DOHH2 (cell line): ENCODE measurements at regions not wholly inside any gene's neighbourhood (a gene's known extent, or its start where the extent isn't known, plus 50 kb on each side); places are given as distances from the start of the nearest gene placed in this dataset.

Experiments used
- H3F3A ChIP-seq: fragments of 200-600 bp; sonication (generic), shearing (Covaris generic); 2 replicates; pipeline ENCODE4 v1.6.0; 2016; ENCODE audit warnings: antibody characterized with exemption, mild to moderate bottlenecking; ENCODE audit not compliant: control insufficient read depth, insufficient read depth
- H3K27ac ChIP-seq: fragments of 200-600 bp; sonication (generic); 2 replicates; pipeline ENCODE4 v1.5.1; 2014; ENCODE audit warnings: low read depth, mild to moderate bottlenecking, low read length, moderate library complexity
- H3K27me3 ChIP-seq: fragments of 200-600 bp; sonication (generic); 2 replicates; pipeline ENCODE4 v1.6.1; 2014; ENCODE audit warnings: mild to moderate bottlenecking, low read length, mixed read lengths; ENCODE audit not compliant: control insufficient read depth
- H3K36me3 ChIP-seq: fragments of 200-600 bp; sonication (generic); 2 replicates; pipeline ENCODE4 v1.6.1; 2014; ENCODE audit warnings: mild to moderate bottlenecking, low read length, moderate library complexity, mixed read lengths; ENCODE audit not compliant: control insufficient read depth
- H3K4me1 ChIP-seq: fragments of 200-600 bp; sonication (generic); 2 replicates; pipeline ENCODE4 v1.6.1; 2014; ENCODE audit warnings: mild to moderate bottlenecking, low read length, mixed read lengths; ENCODE audit not compliant: control insufficient read depth
- H3K4me2 ChIP-seq: fragments of 200-600 bp; sonication (generic); 2 replicates; pipeline ENCODE4 v1.6.0; 2014; ENCODE audit warnings: mild to moderate bottlenecking, low read length, moderate library complexity
- H3K4me3 ChIP-seq: fragments of 200-600 bp; sonication (generic); 2 replicates; pipeline ENCODE4 v1.5.1; 2014; ENCODE audit warnings: mild to moderate bottlenecking, low read length, mixed read lengths
- H3K79me2 ChIP-seq: fragments of 200-600 bp; sonication (generic); 2 replicates; pipeline ENCODE4 v1.6.1; 2014; ENCODE audit warnings: mild to moderate bottlenecking, low read length, mixed read lengths; ENCODE audit not compliant: control insufficient read depth
- H3K9me2 ChIP-seq: fragments of 200-600 bp; sonication (generic); replicated peaks from 2 replicates; pipeline ENCODE4 v1.6.1; 2014; ENCODE audit warnings: mild to moderate bottlenecking, low read length, mixed read lengths; ENCODE audit not compliant: control insufficient read depth
- H3K9me3 ChIP-seq: fragments of 200-600 bp; sonication (generic); 2 replicates; pipeline ENCODE4 v1.6.1; 2014; ENCODE audit warnings: antibody characterized with exemption, low read length, mixed read lengths; ENCODE audit not compliant: control insufficient read depth, insufficient read depth
- H4K20me1 ChIP-seq: fragments of 200-600 bp; sonication (generic); 2 replicates; pipeline ENCODE4 v1.6.0; 2014; ENCODE audit warnings: low read depth, mild to moderate bottlenecking, antibody characterized with exemption, low read length, moderate library complexity; ENCODE audit not compliant: control insufficient read depth, insufficient read depth
- EZH2phosphoT487 ChIP-seq: fragments of 200-600 bp; sonication (generic); IDR thresholded peaks from 2 replicates; pipeline ENCODE4 v1.6.1; 2017; ENCODE audit warnings: borderline replicate concordance, mild to moderate bottlenecking, antibody characterized with exemption, low read length, moderate library complexity, mixed read lengths
- TF ChIP-seq, protein P1 (sequence below): fragments of 200-600 bp; sonication (generic); IDR thresholded peaks from one replicate; pipeline ENCODE4 v1.5.1; 2014; ENCODE audit warnings: antibody characterized with exemption, mild to moderate bottlenecking, low read depth, low read length; ENCODE audit not compliant: poor library complexity, severe bottlenecking

DNA sequence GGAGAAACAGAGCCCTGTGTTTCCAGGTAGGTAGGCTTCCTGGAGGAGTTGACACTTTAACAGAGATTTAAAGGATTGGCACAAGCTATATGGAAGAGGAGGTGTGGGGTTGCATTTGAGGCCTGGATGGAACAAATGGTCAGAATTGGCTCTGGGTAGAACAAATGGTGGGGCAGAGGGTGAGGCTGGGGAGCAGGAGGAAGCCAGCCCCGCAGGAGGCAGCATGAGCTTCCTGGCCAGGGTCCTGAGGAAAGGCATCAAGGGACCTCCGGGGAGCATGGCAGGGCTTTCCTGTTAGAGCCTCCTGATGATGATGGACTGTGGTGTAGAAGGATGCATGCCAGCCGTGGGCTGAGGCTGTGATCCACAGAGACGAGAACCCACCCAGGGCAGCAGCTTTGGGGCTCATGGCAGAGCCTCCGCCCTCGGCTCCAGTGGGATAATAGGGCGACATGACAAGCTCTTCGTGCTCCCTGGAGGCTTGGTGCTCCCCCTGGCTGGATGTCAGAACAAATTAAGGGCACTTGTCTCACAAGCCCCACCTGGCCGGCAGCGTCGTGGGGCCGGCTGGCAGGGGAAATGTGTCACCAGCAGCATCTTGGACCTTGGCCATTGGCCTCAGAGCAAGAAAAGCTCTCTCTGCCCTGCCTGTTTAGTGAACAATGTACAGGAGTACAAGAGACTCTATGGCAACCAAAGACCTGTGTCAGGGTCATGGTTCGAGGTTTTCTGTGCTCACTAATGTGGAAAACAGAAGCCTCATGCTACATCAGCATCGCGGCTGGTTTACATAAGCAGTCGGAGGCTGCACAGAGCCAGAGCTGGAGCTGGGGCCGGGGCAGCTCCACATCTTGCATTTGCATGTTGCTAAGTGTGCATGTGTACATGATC lies 153.5 kb downstream of the MYCN start:
- no peak overlapping the region for H3K4me2 ChIP-seq
- H3K36me3 ChIP-seq, result no peaks in the 10 kb centered on the region
- H3F3A ChIP-seq, result no peaks in the 10 kb centered on the region
- H3K9me3 ChIP-seq, result no peaks in the 10 kb centered on the region
- H3K27me3 ChIP-seq, result no peaks in the 10 kb centered on the region
- TF ChIP-seq, protein P1, sequence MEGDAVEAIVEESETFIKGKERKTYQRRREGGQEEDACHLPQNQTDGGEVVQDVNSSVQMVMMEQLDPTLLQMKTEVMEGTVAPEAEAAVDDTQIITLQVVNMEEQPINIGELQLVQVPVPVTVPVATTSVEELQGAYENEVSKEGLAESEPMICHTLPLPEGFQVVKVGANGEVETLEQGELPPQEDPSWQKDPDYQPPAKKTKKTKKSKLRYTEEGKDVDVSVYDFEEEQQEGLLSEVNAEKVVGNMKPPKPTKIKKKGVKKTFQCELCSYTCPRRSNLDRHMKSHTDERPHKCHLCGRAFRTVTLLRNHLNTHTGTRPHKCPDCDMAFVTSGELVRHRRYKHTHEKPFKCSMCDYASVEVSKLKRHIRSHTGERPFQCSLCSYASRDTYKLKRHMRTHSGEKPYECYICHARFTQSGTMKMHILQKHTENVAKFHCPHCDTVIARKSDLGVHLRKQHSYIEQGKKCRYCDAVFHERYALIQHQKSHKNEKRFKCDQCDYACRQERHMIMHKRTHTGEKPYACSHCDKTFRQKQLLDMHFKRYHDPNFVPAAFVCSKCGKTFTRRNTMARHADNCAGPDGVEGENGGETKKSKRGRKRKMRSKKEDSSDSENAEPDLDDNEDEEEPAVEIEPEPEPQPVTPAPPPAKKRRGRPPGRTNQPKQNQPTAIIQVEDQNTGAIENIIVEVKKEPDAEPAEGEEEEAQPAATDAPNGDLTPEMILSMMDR, result no peak
- no peak for TF ChIP-seq EZH2phosphoT487
- H3K79me2 ChIP-seq, result no peaks in the 10 kb centered on the region
- H3K27ac ChIP-seq, result no peak overlapping the region
- H3K4me3 ChIP-seq, result no peak overlapping the region
- no peaks in the 10 kb centered on the region for H3K9me2 ChIP-seq
- no peaks in the 10 kb centered on the region for H4K20me1 ChIP-seq
- H3K4me1 ChIP-seq, result no peaks in the 10 kb centered on the region

DNA sequence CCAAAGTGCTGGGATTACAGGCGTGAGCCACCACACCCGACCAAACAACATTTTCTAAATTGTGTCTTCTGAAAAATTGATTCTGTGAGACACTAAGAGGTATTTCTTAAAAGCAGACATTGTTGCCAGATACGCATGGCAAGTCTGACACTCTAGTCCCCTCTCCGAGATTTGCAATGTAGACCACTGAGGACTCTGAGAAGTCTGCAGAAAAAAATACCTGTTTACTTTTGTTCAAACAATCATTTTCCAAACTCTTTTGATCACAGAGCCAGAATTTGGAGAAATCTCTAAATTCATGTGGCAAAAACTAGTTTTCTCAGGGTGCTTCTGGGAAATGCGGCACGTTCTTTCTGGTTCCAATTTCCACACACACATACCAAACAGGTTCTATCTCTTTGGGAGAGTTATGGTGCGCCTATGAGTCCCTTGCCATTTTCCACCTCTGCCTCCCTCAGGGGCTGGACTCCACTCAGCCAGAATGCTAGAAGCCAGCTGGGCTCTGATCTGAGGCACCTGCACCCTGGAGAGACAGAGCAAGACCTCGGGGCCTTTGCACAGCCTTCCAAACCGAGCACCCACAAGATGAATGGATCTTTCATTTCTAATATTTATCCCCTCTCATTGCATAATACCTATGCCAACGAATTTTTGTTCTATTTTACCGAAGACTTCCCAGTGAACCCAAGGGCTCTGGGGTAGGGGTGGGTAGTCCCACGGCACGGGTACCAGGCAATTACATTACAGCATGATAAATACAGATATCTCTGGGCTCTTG lies 152.7 kb downstream of the MYCN start:
- H3K9me3 ChIP-seq, result no peaks in the 10 kb centered on the region
- H3K36me3 ChIP-seq, result no peaks in the 10 kb centered on the region
- H3K4me1 ChIP-seq, result no peaks in the 10 kb centered on the region
- H3K27me3 ChIP-seq, result no peaks in the 10 kb centered on the region
- H3K9me2 ChIP-seq, result no peaks in the 10 kb centered on the region
- H4K20me1 ChIP-seq, result no peaks in the 10 kb centered on the region
- H3K4me3 ChIP-seq, result no peak overlapping the region
- H3K79me2 ChIP-seq, result no peaks in the 10 kb centered on the region
- H3K4me2 ChIP-seq, result no peak overlapping the region
- H3F3A ChIP-seq, result no peaks in the 10 kb centered on the region
- TF ChIP-seq, protein P1, result no peak
- TF ChIP-seq EZH2phosphoT487, result no peak
- H3K27ac ChIP-seq, result no peak overlapping the region

DNA sequence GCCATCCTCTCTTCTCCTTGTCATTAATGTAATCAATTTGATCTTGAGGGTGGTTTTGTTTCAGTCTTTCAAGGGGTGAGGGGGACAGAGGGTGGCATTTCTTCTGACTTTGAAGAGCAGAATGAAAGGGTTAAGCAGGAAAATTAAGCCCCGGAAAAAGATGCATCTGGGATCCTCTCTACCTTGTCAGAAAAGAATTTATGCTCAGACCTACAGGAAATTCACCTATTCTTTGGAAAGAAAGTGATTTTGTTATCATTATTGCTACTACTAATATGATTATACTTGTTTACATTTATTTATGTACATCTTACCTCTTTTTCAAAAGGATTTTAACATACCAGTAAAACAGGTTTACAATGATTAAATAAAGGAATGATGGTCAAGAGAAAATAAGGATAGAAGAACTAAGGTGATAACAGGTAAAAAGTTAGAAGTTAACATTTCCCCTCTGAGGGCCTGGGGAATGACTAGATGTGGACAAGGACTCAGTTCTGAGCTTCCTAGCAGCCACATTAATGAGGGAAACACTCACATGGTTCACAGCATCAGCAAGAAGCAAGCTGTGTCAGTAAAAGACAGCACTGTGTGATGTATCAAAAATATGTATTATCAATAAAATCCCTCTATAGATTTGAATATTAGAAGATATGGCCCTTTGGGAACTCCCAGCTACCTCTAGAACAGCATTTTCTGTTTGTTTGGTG lies 151.4 kb downstream of the MYCN start:
- no peaks in the 10 kb centered on the region for H3K79me2 ChIP-seq
- no peaks in the 10 kb centered on the region for H3K36me3 ChIP-seq
- no peak overlapping the region for H3K4me3 ChIP-seq
- H3K4me2 ChIP-seq, result no peak overlapping the region
- no peaks in the 10 kb centered on the region for H3K9me3 ChIP-seq
- no peaks in the 10 kb centered on the region for H3F3A ChIP-seq
- H3K27ac ChIP-seq, result no peak overlapping the region
- no peaks in the 10 kb centered on the region for H3K9me2 ChIP-seq
- no peaks in the 10 kb centered on the region for H4K20me1 ChIP-seq
- no peaks in the 10 kb centered on the region for H3K4me1 ChIP-seq
- no peak for TF ChIP-seq EZH2phosphoT487
- TF ChIP-seq, protein P1, result no peak
- no peaks in the 10 kb centered on the region for H3K27me3 ChIP-seq
